ENCODE measurements at regions not wholly inside any gene's neighbourhood (a gene's known extent, or its start where the extent isn't known, plus 50 kb on each side); places are given as distances from the start of the nearest gene placed in this dataset.

- no peak for FAIRE-seq
These were observed 675.4 kb downstream of the SEMA5A start for GRCh38 chr5:8870349-8870958.

GRCh38 chr5:8870959-8871355 lies 674.9 kb downstream of the SEMA5A start:
- FAIRE-seq, result no peak

GRCh38 chr5:8871446-8871845 lies 674.4 kb downstream of the SEMA5A start:
- FAIRE-seq, result no peak

GRCh38 chr5:8875722-8876121 lies 670.2 kb downstream of the SEMA5A start:
- no peak for FAIRE-seq

GRCh38 chr5:8879248-8879647 lies 666.6 kb downstream of the SEMA5A start:
- no peak for FAIRE-seq

GRCh38 chr5:8884029-8884428 lies 661.8 kb downstream of the SEMA5A start:
- no peak for FAIRE-seq

GRCh38 chr5:8892926-8893325 lies 652.9 kb downstream of the SEMA5A start:
- no peak for FAIRE-seq

GRCh38 chr5:8894031-8894430 lies 651.8 kb downstream of the SEMA5A start:
- no peak for FAIRE-seq

GRCh38 chr5:8895062-8895461 lies 650.8 kb downstream of the SEMA5A start:
- FAIRE-seq, result no peak

GRCh38 chr5:8895599-8895998 lies 650.3 kb downstream of the SEMA5A start:
- no peak for FAIRE-seq

GRCh38 chr5:8897316-8897715 lies 648.6 kb downstream of the SEMA5A start:
- no peak for FAIRE-seq

- no peak for FAIRE-seq
These were observed 640.9 kb downstream of the SEMA5A start for GRCh38 chr5:8905021-8905420.

GRCh38 chr5:8906303-8906967 lies 639.4 kb downstream of the SEMA5A start:
- no peak for FAIRE-seq

GRCh38 chr5:8907168-8907868 lies 638.6 kb downstream of the SEMA5A start:
- no peak for FAIRE-seq

GRCh38 chr5:8908055-8908683 lies 637.7 kb downstream of the SEMA5A start:
- no peak for FAIRE-seq

- FAIRE-seq, result no peak
These were observed 633.8 kb downstream of the SEMA5A start for GRCh38 chr5:8912106-8912505.

- FAIRE-seq, result no peak
These were observed 632.4 kb downstream of the SEMA5A start for GRCh38 chr5:8913522-8913921.

- no peak for FAIRE-seq
These were observed 626.8 kb downstream of the SEMA5A start for GRCh38 chr5:8919096-8919495.

GRCh38 chr5:8923526-8923925 lies 622.3 kb downstream of the SEMA5A start:
- FAIRE-seq, result no peak

- no peak for FAIRE-seq
These were observed 621.7 kb downstream of the SEMA5A start for GRCh38 chr5:8924054-8924793.

- FAIRE-seq, result no peak
These were observed 615.9 kb downstream of the SEMA5A start for GRCh38 chr5:8930021-8930420.

GRCh38 chr5:8934455-8934854 lies 611.4 kb downstream of the SEMA5A start:
- no peak for FAIRE-seq

- FAIRE-seq, result no peak
These were observed 604.9 kb downstream of the SEMA5A start for GRCh38 chr5:8940934-8941333.

Data from colon (tissue), 2 donors.